Omental fat pad (tissue), 3 donors: ENCODE measurements at regions not wholly inside any gene's neighbourhood (a gene's known extent, or its start where the extent isn't known, plus 50 kb on each side); places are given as distances from the start of the nearest gene placed in this dataset.

Experiments used
- ATAC-seq: fragments of 150-250 bp; one replicate; pipeline ENCODE4 v1.9.1; 2016; ENCODE audit warnings: mild to moderate bottlenecking, moderate library complexity; ENCODE audit not compliant: low FRiP score
- DNase-seq: peaks from one replicate; pipeline ENCODE4 v3.0.0-alpha.2; 2019; ENCODE audit warnings: low spot score
- CTCF ChIP-seq, 3 donors: fragments of 450-650 bp; IDR thresholded peaks; one replicate each; pipeline ENCODE4 v1.5.1; 2016 to 2017; ENCODE audit warnings: antibody characterized with exemption in 3 of 3, mild to moderate bottlenecking in 3 of 3, moderate library complexity in 2 of 3

GRCh38 chr21:24994717-24995116 is 612.6 kb downstream of the MRPL39 start:
- no peak for ATAC-seq
- TF ChIP-seq CTCF (IDR thresholded peaks at IDR 0.05), result no peak
- no peak for DNase-seq

- ATAC-seq (no peak), DNase-seq (no peak)
- TF ChIP-seq CTCF (IDR thresholded peaks at IDR 0.05), result no peak
These were observed 617.8 kb downstream of the MRPL39 start for GRCh38 chr21:24989516-24989915.

GRCh38 chr21:24988941-24989340 is 618.3 kb downstream of the MRPL39 start:
- TF ChIP-seq CTCF (IDR thresholded peaks at IDR 0.05), result no peak
- DNase-seq (no peak), ATAC-seq (no peak)

GRCh38 chr21:24976238-24976637 is 631.0 kb downstream of the MRPL39 start:
- TF ChIP-seq CTCF (IDR thresholded peaks at IDR 0.05), result no peak
- ATAC-seq (no peak), DNase-seq (no peak)

GRCh38 chr21:24969068-24969467 is 638.2 kb downstream of the MRPL39 start:
- DNase-seq (no peak), ATAC-seq (no peak)
- no peak for TF ChIP-seq CTCF (IDR thresholded peaks at IDR 0.05)

- DNase-seq (no peak), ATAC-seq (no peak)
- TF ChIP-seq CTCF (IDR thresholded peaks at IDR 0.05), result no peak
These were observed 651.9 kb downstream of the MRPL39 start for GRCh38 chr21:24955275-24955961.

- TF ChIP-seq CTCF (IDR thresholded peaks at IDR 0.05), result no peak
- DNase-seq (no peak), ATAC-seq (no peak)
These were observed 659.1 kb downstream of the MRPL39 start for GRCh38 chr21:24948186-24948585.
